ENCODE measurements at regions not wholly inside any gene's neighbourhood (a gene's known extent, or its start where the extent isn't known, plus 50 kb on each side); places are given as distances from the start of the nearest gene placed in this dataset.
"Not testable (repeated sequence)": the region's sequence is repeated elsewhere in the genome, so short reads cannot be mapped to it uniquely, and the experiment has no call there.

- no peak for DNase-seq
Observed at GRCh38 chr2:128512379-128513115, 193.9 kb upstream of the HS6ST1 start.

- DNase-seq: no peak
Observed at GRCh38 chr2:128513116-128513960, 194.7 kb upstream of the HS6ST1 start.

- DNase-seq: no peak
Observed at GRCh38 chr2:128513961-128514283, 195.3 kb upstream of the HS6ST1 start.

- DNase-seq: no peak
Observed at GRCh38 chr2:128514555-128514955, 195.9 kb upstream of the HS6ST1 start.

- no peak for DNase-seq
Observed at GRCh38 chr2:128516938-128517337, 198.3 kb upstream of the HS6ST1 start.

- DNase-seq: not testable (repeated sequence)
Observed at GRCh38 chr2:128519028-128519427, 200.4 kb upstream of the HS6ST1 start.

- DNase-seq: no peak
Observed at GRCh38 chr2:128519517-128520215, 201.0 kb upstream of the HS6ST1 start.

GRCh38 chr2:128520340-128520739 is 201.7 kb upstream of the HS6ST1 start:
- DNase-seq: no peak

- peak in 1 of 5 experiments; percentile 87 for DNase-seq
Observed at GRCh38 chr2:128520791-128521190, 202.1 kb upstream of the HS6ST1 start.

- DNase-seq: no peak
Observed at GRCh38 chr2:128521482-128521881, 202.8 kb upstream of the HS6ST1 start.

GRCh38 chr2:128522829-128523228 is 204.2 kb upstream of the HS6ST1 start:
- DNase-seq: no peak

- no peak for DNase-seq
Observed at GRCh38 chr2:128523457-128523856, 204.8 kb upstream of the HS6ST1 start.

GRCh38 chr2:128524183-128524582 is 205.5 kb upstream of the HS6ST1 start:
- no peak for DNase-seq

GRCh38 chr2:128525653-128526052 is 207.0 kb upstream of the HS6ST1 start:
- no peak for DNase-seq

- DNase-seq: no peak
Observed at GRCh38 chr2:128526455-128526976, 207.8 kb upstream of the HS6ST1 start.

- DNase-seq: no peak
Observed at GRCh38 chr2:128528133-128528532, 209.5 kb upstream of the HS6ST1 start.

- no peak for DNase-seq
Observed at GRCh38 chr2:128530025-128530573, 211.4 kb upstream of the HS6ST1 start.

GRCh38 chr2:128531856-128532255 is 213.2 kb upstream of the HS6ST1 start:
- DNase-seq: peak in 1 of 5 experiments; percentile 22

- DNase-seq: no peak
Observed at GRCh38 chr2:128533101-128533500, 214.4 kb upstream of the HS6ST1 start.

GRCh38 chr2:128534688-128535392 is 216.2 kb upstream of the HS6ST1 start:
- DNase-seq: no peak

GRCh38 chr2:128535953-128536352 is 217.3 kb upstream of the HS6ST1 start:
- DNase-seq: no peak

- peak in 1 of 5 experiments; percentile 61 for DNase-seq
Observed at GRCh38 chr2:128536925-128537620, 218.4 kb upstream of the HS6ST1 start.

Measured in T-helper 2 cell (primary cell).